ENCODE measurements at regions not wholly inside any gene's neighbourhood (a gene's known extent, or its start where the extent isn't known, plus 50 kb on each side); places are given as distances from the start of the nearest gene placed in this dataset.
"Not testable (repeated sequence)": the region's sequence is repeated elsewhere in the genome, so short reads cannot be mapped to it uniquely, and the experiment has no call there.

GRCh38 chr11:33455867-33456463, 198.8 kb downstream of the HIPK3 start:
- no peak for DNase-seq

- DNase-seq: no peak
These were observed 197.1 kb downstream of the HIPK3 start for GRCh38 chr11:33454264-33454663.

GRCh38 chr11:33452836-33453624, 195.8 kb downstream of the HIPK3 start:
- no peak for DNase-seq

- no peak for DNase-seq
These were observed 194.2 kb downstream of the HIPK3 start for GRCh38 chr11:33451364-33451763.

- no peak for DNase-seq
These were observed 192.6 kb downstream of the HIPK3 start for GRCh38 chr11:33449798-33450197.

GRCh38 chr11:33448461-33449130, 191.4 kb downstream of the HIPK3 start:
- DNase-seq: no peak

- DNase-seq: no peak
These were observed 188.6 kb downstream of the HIPK3 start for GRCh38 chr11:33445761-33446161.

- DNase-seq: no peak
These were observed 187.8 kb downstream of the HIPK3 start for GRCh38 chr11:33444835-33445594.

GRCh38 chr11:33443684-33444083, 186.5 kb downstream of the HIPK3 start:
- no peak for DNase-seq

GRCh38 chr11:33438301-33438700, 181.1 kb downstream of the HIPK3 start:
- DNase-seq: no peak

GRCh38 chr11:33437529-33437928, 180.3 kb downstream of the HIPK3 start:
- DNase-seq: no peak

- DNase-seq: no peak
These were observed 178.0 kb downstream of the HIPK3 start for GRCh38 chr11:33435216-33435615.

GRCh38 chr11:33434294-33434693, 177.1 kb downstream of the HIPK3 start:
- DNase-seq: no peak

- DNase-seq: not testable (repeated sequence)
These were observed 171.3 kb downstream of the HIPK3 start for GRCh38 chr11:33428435-33428834.

- no peak for DNase-seq
These were observed 163.9 kb downstream of the HIPK3 start for GRCh38 chr11:33420959-33421566.

GRCh38 chr11:33419924-33420323, 162.7 kb downstream of the HIPK3 start:
- DNase-seq: no peak

- DNase-seq: no peak
These were observed 159.9 kb downstream of the HIPK3 start for GRCh38 chr11:33417121-33417520.

- DNase-seq: no peak
These were observed 156.1 kb downstream of the HIPK3 start for GRCh38 chr11:33413301-33413700.

GRCh38 chr11:33412241-33412640, 155.1 kb downstream of the HIPK3 start:
- no peak for DNase-seq

GRCh38 chr11:33411751-33412150, 154.6 kb downstream of the HIPK3 start:
- DNase-seq: no peak

- DNase-seq: no peak
These were observed 153.0 kb downstream of the HIPK3 start for GRCh38 chr11:33410086-33410765.
